ENCODE measurements at regions not wholly inside any gene's neighbourhood (a gene's known extent, or its start where the extent isn't known, plus 50 kb on each side); places are given as distances from the start of the nearest gene placed in this dataset.

DNA sequence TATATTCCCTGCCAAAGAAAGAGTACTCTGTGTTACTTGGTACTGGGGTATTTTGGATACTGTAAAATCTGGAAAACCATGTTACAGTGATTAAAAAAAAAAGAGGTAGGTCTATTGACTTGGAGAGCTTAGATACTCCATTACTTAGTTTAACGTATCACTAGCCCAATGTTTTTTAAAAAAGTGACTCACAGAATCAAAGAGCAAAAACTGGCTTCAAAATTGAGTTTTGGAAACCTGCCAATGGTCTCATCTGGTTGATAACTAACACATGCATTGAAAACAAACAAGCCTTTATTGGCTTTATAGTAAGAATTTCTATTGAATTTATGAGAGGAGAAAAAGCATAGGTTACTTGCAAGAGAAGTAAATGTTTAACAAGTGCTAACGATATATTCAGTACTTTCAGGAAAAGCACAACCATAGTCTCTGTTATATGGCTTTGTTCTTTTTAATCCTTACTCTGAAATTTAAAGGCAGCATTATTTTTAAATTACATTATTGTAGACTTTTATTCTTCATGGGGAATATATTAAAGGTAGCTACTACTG is 563.3 kb upstream of the SORCS1 start:
- no peak for DNase-seq

DNA sequence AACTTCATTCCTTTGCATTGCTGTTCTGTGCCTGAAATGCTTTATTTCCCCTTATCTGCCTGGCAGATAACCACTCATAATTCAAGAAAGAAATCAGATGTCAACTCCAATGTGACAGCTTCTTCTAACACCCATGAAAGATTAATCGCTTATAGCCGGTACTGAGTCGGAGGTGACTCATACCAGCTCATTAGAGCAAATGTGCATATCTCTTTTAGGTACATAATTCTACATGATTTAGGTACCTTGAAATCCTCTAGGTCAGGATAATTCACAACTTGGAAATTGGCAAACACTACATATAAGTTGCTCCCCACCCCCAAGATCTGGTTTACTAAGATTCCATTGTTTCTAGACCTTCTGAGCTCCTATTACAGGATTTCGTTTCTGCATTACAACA is 554.4 kb upstream of the SORCS1 start:
- no peak for DNase-seq

DNA sequence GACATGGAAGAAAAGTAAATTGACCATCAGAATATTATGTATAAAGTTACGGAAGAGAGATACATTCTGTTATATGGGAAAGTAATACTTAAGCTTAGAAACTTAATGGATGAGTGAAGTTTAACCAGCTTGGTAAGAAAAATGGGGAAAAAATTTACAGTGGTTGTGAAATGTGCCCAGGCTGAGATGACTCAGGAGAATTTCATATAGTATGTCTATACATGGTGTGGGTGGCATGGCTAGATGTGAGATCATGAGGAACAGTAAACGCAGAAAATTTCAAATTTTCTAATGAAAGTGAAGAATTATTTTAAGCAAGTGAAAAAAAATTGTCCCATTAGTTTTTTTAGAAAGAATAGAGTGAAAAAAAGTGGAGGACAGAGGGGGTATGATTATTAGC is 552.5 kb upstream of the SORCS1 start:
- no peak for DNase-seq

DNA sequence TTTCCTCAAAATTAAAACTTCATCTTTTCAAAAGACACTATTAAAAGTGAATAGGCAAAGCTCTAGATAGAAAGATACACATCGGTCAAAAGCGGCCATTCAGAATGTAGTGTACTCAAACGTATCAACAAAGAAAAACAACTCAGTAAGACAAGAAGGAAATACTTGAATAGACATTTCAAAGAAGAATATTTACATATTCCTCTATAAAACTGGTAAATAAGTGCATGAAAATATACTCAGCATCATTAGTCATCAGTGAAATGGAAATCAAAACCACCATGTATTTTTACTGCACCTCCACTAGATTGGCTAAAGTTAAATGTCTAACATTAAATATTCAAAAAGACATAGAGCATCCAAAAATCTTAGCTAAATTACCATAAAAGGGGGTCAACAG is 551.1 kb upstream of the SORCS1 start:
- DNase-seq = no peak

DNA sequence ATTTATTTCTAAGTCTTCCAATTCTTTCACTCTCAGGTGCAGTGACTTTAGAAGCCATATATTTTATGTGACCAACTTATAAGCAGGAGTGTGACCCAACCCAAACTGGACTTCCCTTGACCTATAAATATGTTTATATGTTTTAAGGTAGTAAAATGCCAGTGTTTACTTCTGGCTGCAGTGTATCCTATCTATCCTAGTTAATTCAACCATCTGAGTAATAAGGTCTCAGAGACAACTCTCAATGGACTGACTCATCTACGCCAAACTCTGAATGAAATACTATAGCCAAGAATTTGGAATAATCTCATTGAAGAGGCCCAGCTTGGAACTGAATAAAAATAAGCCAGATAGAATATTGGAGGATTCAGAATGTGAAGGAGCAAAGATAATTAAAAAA is 544.5 kb upstream of the SORCS1 start:
- no peak for DNase-seq

DNA sequence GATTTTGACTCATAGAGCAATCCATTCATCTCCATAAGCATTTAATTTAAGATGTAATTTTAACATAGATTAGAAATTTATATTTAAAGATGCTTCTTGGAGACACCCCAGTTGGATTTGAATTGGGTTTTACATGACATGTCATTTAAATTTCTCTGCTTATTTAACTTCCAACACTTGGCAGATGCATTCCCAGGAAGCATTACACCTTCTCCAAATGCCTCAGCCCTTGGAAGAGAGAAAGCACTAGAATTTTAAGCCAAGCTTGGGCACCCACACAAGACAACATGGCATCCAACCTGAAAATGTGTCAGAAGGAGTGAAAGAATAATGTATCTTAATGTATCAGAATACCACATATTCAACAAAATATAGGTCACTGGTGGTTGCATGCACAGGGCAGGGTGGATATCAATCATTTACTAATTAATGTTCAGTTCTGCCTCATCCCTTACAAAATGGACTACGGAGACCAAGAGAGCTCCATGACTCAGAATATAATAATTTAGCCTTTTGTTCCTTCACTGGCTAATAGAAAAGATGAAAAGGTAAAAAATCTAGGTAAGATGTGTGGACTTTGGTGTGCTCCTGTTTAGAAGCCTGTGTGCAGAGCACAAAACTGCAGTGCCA is 541.7 kb upstream of the SORCS1 start:
- no peak for DNase-seq

DNA sequence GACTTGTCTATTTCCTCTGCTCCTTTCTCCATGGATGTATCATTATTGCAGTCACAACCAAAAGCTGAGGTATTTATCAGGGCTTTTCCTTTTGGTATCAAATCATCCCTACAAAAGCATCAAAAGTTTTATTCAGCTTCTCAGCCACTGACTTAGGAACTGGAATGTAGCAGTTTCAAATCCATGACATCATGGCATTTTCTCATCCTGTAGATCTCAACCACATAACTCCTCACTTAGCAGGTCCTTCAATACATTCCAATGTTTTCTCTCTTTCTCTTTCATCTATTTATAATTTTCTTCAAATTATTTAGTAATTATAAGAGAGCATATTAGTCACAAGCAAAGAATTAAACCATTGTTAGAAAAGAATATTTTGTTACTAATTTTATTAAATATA is 537.4 kb upstream of the SORCS1 start:
- DNase-seq = no peak

DNA sequence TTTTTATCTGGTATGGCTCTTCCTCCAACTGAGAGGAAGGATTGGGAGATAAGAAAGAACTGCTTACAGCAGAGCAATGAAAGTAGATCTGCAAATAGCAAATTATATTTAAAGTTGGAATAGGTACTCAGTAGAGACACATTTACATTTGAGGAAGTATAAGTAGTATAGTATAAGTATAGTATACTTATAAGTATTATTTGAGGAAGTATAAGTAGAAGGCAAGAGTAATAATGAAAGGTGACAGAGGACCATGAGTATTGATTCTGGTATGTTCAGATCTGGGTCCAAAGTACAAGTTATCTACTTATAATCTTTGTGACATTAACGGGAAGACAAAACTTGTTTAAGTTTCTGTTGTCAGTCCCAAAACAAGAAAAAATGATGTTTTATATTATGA is 527.6 kb upstream of the SORCS1 start:
- DNase-seq = no peak

DNA sequence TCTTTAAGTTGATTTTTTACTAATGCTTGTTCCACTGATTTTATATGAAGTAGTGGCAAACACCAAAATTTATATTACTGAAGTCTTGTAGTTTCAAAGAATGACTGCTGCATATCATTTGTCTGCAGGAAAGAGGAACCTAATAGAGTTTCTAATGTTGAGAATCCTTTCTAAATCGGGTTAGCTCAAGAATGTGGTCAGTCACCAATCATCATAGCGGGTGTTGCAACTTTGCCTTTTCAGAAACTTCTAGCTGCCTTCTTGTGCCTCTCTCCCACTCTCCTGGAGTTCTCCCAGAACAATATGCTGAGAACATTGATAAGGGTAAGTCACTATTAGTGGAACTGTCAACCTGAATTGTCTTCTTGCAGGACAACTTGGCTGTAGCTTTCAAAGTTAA is 524.8 kb upstream of the SORCS1 start:
- no peak for DNase-seq

DNA sequence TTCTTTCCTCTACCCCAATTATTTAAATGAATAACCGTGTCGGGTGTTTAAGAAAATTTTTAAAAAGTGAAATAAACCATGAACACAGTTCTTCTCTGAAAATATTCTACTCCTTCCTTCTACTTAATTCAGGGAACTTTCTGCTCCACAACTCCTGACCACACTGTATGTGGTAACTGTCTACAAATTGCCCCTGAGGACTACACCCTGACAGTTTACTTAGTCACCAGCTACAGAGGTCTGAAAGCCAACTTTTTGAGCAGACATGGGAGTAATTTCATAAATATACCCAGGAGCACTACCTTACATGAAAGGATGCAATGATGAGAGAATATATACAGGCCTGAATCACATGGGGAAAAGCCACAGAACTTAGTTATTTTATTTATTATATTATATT is 523.2 kb upstream of the SORCS1 start:
- DNase-seq = no peak

DNA sequence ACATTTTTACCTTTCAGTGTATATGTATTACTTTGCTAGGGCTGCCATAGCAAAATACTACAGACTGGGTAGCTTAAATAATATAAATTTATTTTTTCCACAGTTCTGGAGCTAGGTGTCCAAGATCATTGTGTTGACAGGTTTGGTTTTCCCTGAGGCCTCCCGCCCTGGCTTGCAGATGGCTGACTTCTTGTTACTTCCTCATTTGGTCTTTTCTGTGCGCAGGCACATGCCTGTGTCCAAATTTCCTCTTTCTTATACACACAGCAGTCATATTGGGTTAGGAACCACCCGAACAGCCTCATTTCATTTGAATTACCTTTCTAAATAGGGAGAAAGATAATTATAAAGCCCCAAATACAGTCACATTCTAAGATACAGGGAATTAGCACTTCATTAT is 521.6 kb upstream of the SORCS1 start:
- no peak for DNase-seq

DNA sequence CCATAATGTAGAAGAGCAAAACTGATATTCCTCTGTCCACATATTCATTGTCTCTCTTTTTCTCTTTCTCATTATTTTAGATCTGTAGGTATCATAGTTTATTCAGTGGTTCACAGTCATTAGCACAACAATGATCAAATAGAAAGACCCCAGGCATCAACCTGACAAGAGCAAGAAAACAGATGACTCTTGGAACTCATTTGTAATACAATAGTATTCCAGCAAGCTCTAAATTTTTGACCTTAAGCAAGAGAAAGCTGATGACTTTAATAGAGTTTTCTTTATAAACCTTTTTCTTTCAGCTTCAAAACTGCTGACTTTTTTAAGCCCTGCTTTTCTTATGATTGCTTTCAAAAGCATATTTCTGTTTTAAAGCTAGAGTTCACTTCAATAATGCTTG is 507.5 kb upstream of the SORCS1 start:
- DNase-seq = no peak

DNA sequence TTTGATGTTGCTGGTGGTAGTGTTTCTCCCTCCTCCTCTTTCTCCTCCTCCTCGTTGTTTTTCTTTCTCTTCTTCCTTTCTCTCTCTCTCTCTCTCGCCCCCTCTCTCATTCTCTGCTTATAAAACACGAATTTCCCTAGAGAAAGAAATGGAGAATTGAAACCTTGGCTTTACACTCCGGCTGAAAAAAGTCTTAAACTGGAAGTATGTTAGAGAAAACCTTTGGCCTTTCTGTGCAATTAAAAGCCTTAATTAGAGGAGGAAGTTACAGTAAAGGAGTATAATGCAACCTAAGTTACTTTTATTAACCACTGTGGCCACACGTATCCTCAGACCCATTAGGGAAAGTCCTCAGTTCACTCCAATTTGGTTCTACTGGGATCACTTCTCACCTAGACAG is 501.7 kb upstream of the SORCS1 start:
- no peak for DNase-seq

DNA sequence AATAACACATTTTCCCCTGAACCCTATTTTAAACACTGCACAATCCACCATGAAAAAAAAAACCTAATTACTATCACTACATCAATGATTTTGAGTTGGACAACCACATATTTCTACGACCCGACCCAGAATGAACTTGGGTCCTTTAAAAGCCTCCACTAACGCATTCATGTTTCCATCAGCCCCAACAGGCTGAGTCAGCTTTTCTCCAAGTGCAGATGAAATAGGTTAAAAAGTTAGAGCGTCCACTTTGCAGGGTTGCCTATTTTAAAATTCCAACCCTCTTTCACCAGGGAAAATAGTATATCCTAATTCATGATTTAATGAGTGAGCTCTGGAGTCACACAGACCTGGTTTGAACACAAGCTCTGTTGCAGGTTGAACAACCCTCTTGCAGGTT is 501.0 kb upstream of the SORCS1 start:
- no peak for DNase-seq

DNA sequence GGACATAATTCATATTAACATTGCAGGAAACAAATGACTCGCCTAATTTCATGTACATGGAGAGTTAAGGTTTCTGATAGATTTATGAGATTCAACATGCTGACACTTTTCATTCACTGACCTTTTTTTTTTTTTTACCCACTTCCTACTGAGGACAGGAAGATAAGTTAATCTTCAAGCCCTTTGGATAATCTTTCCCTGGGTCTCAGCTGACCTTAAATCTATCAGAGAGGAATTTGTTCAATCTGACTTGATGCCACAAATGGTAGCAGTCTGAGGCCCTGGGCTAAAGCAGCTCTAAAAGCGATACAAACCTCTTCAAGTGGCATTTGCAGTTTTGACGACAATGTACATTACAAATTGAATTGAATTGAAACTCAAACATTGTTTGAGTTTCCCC is 493.3 kb upstream of the SORCS1 start:
- DNase-seq = no peak

DNA sequence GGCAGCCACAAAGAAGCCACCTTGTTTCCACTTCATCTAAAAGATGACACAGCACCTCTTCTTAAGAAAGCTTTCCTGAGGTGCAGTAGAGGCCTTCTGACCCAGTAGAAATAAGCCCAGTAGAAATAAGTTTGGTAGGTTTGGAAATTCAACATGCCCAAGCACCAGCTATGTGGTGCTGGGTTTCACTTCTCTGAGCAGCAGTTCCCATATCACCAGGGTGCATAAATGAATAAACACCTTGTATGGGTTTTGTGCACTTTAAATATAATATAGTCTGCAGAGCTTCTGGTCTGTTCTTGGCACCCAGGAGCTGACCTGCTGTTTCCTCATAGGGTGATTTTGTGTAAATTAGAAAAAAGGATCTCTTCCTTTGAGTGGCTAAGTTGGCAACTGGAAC is 492.4 kb upstream of the SORCS1 start:
- no peak for DNase-seq

DNA sequence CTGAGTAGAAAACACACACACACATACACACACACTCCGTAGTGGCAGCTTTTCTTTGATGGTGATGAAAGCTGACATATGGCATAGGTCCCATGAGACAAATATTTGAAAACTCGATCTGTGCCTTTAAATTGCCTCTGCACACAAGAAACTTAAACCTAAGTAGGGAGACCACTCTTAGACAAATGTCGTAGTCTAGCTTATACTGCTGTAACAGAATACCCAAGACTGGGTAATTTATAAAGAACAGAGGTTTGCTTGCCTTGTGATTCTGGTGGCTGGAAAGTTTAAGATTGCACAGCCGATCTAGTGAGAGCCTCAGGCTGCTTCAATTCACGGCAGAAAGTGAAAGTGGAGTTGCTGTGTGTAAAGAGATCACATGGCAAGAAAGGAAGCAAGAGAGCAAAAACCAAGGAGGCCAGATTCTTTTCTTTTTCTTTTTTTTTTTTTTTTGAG is 489.4 kb upstream of the SORCS1 start:
- peak; percentile 7 to 59 for DNase-seq

DNA sequence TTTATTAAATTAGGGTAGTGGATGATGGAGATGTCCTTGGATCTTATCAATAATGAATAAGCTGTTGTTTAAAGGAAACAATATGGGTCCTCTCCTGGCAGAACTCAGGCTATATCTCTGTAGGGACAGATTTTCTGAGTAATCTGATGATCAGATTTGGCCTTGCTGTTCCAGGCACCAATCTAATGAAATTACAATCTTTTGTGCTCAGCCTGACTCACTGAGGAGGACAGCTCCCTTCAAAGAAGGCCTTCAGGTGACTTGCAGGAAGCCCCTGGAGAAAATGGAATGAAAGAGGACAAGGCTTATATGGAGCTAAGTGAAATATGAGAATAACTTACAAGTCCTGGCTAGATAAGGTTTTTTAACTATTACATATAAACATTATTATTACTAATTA is 486.4 kb upstream of the SORCS1 start:
- no peak for DNase-seq

DNA sequence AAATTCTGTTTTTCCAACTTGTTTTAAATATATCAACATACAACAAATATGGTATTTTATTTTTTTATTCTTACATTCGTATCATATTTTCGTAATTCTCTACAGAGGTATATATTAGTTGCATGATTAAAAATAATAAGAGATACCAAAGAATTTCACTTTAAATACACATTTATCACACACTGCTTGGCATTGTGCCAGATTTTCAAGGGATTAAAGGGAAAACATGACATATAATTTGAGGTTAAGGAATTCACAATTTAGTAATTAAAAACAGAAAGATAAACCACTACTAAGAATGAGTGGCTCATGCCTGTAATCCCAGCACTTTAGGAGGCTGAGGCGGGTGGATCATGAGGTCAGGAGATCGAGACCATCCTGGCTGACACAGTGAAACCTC is 484.7 kb upstream of the SORCS1 start:
- no peak for DNase-seq

DNA sequence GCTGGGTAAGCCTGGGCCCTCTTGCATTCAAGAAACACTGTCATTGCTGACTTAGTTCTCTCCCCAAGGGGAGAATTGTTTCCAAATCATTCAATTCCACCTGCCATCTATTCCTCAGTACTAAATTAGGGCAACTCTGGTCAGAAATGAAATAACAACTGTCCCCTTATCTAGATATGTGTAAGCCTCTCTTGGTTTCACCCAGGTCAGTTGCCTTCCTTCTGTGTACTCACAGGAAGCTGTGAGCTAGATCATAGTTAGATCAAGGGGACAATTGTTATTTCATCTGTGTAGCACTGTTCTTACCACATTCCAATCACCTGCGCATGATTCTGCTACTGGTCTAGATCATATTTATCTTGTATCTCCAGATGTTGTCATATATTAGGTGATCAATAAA is 483.0 kb upstream of the SORCS1 start:
- DNase-seq = no peak

DNA sequence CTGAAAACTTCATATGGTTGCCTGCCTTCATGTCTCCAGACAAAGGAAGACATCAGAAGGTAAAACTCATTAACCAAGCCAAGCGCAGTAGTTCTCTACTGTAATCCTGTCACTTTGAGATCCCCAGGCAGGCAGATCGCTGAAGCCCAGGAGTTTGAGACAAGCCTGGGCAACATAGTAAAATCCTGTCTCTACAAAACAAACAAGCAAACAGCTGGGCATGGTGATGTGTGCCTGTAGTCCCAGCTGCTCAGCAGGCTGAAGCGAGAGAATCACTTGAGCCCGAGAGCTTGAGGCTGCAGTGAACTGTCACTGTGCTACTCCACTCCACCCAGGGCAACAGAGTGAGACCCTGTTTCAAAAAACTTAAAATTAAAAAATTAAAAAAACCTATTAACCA is 467.4 kb upstream of the SORCS1 start:
- DNase-seq = no peak

DNA sequence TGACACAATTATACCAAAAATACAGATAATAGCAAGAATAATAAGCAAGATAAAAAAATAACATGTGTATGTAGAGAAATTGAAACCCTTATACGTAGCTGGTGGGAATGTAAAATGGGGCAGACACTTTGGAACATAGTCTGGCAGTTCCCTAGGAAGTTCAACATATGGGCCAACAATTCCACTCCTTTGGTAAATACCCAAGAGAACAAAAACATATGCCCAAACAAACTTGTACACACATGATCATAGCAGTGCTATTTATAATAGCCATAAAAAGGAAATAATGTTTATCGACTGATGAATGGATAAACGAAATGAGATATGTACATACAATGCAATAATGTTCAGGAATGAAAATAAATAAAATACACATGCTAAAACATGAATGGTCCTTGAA is 462.4 kb upstream of the SORCS1 start:
- no peak for DNase-seq

DNA sequence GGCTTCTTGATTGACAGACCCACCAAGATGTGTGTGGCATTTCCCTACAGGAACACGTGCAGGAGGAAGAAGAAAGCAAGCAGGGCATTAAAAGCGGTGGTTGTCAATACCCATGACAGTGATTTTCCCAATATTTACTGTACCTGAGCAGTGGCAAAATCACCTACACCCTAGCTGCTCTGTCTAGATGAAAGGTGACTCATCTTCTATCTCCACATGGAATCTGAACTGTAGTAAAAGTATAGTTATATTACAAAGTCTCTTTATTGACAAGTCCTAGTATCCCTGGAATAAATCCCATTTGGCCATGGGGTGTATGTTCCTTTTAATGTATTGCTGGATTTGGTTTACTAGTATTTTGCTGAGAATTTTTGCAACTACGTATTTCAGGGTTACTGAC is 458.8 kb upstream of the SORCS1 start:
- no peak for DNase-seq

DNA sequence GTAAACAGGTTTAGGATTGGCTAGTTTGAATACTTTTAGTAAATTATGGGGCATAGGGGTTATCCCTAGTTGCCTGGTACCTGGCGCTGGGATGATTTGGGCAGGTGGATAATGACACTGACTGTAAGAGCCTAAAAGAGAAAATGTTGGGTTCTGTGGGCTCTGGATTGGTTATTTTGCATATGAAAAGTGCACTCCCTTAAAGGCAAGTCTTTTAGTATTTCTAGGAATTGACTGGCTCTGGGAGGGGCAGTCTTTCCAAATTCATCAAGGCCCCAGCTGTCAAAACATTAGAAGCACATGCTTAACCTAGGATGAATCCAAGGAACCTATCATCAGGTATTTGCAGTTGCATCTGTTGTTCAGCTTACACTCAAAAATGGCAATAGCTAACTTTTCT is 454.6 kb upstream of the SORCS1 start:
- no peak for DNase-seq

DNA sequence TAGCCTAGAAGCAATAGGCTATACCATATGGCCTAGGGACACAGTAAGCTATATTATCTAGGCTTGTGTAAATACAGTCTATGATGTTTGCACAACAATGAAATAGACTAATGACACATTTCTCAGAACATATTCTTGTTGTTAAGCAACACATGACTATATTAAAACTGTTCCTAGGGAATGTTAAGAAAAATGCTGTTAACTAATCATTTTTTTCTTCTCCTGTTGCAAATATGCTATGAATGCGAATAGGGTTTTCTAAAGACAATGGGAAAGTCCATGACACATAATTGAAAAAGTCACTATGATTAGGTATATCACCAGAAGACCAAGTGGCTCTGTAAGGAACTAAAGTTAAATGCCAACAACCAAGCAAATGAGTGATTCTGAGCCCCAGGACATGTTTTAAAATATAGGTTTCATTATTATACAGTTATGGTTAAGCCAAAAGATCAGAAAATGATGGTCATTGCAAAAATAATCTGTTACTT is 454.0 kb upstream of the SORCS1 start:
- no peak for DNase-seq

Measured in NCI-H524 (cell line).